HG03521 (cell line): ENCODE measurements at regions not wholly inside any gene's neighbourhood (a gene's known extent, or its start where the extent isn't known, plus 50 kb on each side); places are given as distances from the start of the nearest gene placed in this dataset.
"Not testable (repeated sequence)": the region's sequence is repeated elsewhere in the genome, so short reads cannot be mapped to it uniquely, and the experiment has no call there.

Experiments
- ATAC-seq: cut with Tn5 transposase; IDR thresholded peaks from one replicate; pipeline ENCODE4 v1.9.1; 2021; ENCODE audit warnings: mild to moderate bottlenecking, moderate library complexity; ENCODE audit not compliant: unreplicated experiment

DNA sequence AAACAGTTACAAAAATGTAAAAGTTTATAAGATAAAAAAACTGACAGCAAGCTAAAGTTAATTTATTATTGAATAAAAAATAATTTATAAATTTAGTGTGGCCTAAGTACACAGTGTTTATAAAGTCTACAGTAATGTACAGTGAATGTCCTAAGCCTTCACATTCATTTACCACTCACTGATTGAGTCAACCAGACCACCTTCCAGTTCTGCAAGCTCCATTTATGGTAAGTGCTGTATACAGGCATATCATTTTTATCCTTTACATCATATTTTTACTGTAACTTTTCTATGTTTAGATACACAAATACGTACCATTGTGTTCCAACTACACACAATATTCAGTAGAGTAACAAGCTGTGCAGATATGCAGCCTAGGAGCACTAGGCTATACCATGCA lies 184.2 kb upstream of the LRATD1 start:
- no peak for ATAC-seq

DNA sequence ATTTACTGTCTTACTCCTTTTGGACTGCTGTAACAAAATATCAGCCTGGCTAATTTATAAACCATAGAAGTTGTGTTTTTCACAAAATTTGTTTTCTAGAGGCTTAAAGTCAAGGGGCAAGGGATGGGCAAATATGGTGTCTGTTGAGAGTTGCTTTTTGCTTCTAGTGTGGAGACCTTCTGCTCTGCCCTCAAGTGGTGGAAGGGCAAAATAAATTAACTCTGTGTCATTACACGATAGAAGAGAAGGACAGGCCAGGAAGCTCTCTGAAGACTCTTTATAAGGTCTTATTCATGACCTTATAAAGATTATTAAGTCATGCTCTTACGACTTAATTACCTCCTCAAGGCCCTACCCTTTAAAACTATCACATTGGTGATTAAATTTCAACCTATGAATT lies 181.2 kb upstream of the LRATD1 start:
- no peak for ATAC-seq

DNA sequence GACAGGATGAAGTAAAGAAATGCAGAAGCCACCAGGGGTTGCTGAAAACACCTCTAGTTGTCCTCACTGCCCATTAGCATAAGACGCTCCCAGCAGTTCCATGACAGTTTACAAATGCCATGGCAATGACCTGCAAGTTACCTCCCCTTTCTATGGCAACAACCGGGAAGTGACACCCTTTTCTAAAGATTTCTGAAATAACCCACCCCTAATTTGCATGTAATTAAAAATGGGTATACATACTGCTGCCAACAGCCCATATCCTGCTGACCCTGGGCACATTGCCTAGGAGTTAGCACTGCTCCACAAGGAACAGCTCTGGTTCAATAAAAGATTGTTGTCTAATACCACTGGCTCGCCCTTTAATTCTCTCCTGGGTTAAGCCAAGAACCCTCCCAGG lies 178.3 kb upstream of the LRATD1 start:
- no peak for ATAC-seq

DNA sequence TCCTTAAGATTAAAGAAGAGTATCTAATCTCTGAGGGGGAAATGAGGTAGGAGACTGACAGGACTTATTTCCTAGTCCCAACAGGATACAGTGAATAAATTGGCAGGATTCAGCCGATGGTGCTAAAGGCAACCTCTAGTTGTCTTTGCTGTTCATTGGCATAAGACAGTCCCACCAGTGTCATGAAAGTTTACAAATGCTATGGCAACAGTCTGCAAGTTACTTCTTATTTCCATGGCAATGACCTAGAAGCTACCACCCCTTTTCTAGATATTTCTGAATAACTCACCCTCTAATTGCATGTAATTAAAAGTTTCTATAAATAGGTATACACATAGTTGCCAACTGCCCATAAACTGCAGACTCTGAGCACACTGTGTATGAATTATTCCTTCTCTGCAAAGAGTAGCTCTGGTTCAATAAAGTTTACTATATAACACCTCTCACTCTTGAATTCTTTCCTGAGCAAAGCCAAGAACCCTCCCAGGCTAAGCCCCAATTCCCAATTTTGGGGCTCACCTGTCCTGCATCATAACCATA lies 172.7 kb upstream of the LRATD1 start:
- no peak for ATAC-seq

DNA sequence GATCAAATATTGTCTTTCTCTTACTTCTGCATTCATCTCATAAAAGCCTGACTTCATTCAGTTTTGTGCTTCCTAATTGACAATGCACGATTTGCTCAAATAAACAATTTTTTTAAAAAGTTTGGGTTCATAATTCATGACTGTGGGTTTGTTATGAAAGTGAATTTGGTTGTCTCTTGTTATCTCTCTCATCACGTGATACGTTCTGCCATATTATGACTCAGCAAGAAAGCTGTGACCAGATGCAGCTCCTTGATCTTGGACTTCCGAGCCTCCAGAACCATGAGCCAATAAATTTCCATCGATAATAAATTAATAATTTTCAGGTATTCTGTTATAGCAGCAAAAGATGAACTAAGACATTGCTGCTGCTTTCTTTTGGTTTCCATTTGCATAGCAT lies 156.5 kb upstream of the LRATD1 start:
- no peak for ATAC-seq

DNA sequence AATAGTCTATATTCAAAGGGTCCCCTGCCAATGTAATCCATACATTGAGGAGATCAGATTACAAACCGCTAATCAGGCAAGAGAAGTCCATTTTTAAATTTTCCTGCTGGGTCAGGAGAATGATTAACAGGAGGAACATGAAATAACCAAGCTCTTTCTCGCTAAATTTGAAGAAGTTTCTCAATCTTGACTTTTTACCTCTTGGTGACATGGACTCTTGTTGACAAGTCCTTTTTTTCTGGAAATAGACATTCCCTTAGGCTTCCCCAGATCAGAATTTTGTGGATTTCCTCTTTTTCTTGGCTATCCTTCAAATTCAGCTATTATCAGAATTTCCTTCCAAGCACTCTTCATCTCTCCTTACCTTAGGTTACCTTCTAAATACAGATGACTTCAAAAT lies 153.0 kb upstream of the LRATD1 start:
- ATAC-seq = no peak

DNA sequence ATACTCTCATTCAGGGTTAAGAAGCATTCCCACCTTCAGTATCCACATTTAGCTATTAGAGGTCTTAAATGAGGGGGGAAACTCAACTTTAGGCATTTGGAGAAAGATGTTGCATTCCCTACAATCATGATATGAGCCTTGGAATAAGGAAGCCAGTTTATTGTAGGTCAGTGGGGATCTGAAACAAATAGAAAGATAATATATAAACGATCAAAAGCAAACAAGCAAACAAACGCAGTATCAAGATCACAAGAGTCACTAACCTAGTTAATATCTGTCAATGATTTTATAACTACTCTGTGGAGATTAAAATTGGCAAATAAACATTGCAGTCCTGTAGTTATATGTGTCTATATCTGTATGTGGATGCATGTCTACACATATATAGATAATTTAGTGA lies 152.4 kb upstream of the LRATD1 start:
- ATAC-seq = no peak

DNA sequence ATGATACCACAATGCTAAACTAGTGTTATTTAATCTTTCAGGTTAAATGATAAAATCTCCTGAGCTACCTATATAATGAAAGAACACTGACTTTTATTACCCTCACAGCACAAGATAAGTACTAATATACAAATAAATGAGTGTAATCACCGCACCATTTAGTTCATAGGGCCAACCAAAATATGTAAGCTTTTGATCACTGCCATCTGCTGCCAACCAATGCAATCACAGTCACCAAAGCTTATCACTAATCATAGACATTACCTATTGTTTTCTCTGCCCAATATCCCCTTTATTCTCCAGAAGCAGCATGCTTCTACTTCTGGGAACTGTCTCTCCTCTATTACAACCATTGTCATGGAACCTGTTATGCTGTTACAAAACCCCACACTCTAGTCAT lies 151.6 kb upstream of the LRATD1 start:
- no peak for ATAC-seq

DNA sequence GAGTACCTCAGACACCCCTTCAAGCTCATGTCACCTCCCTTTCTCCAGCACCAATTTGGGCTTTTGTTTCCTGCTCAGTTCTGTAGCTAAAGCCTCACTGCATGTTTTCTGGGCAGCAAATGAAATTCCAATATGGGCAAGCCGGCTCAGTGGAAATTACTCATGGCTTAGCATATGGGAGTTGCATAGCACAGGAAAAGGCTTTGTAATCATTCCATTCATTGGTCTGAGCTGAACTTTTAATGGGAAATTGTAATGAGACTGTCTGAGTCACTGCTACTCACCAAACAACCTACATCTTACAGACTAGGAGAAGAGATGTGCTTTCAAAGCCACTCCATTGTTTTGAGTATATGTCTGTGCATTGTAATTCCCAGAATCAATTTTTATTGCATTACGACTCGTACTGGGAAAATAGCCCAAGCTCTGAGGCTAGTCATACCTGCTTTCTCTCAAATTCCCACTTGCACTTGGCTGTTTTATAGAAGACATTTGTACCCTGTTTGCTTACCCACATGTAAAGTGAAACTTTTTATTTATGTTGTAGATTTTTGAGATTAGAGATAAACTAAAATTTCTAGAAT lies 139.5 kb upstream of the LRATD1 start:
- no peak for ATAC-seq

DNA sequence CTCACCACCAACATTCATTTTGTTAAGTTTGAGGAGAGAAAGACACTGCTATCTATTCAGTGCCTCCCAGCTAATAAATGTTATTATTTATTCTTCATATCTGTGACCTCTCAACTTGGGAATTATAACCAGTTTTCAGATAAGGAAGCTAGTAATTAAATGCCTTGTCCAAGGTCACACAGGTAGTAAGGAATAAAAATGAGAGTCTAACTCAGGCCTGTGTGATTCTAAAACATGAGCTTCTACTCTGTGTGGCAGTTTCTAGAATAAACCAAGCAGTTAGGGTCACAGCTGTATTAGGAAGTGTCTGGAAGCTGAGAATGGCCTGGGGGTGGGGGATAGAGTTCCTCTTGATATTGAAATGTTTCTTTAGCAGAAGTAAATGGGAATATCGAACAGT lies 137.8 kb upstream of the LRATD1 start:
- ATAC-seq = no peak

DNA sequence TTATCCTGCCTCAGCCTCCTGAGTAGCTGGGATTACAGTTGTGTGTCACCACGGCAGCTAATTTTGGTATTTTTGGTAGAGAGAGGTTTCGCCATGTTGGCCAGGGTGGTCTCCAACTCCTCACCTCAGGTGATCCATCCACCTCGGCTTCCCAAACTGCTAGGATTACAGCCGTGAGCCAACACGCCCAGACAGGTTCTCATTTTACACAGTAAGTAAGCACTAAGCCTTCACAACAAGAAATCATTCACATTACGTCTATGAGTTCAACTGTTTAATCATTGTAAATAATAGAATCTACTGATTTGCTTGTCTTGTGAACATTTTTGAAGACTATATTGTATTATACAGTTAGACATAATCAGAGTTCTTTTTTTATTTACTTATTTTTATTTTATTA lies 131.5 kb upstream of the LRATD1 start:
- ATAC-seq = no peak

DNA sequence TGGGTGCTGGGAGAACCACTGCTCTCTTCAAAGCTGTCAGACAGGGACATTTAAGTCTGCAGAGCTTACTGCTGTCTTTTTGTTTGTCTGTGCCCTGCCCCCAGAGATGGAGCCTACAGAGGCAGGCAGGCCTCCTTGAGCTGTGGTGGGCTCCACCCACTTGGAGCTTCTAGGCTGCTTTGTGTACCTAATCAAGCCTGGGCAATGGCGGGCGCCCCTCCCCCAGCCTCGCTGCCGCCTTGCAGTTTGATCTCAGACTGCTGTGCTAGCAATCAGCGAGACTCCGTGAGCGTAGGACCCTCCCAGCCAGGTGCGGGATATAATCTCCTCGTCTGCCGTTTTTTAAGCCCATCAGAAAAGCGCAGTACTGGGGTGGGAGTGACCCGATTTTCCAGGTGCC lies 125.6 kb upstream of the LRATD1 start:
- ATAC-seq = not testable (repeated sequence)

DNA sequence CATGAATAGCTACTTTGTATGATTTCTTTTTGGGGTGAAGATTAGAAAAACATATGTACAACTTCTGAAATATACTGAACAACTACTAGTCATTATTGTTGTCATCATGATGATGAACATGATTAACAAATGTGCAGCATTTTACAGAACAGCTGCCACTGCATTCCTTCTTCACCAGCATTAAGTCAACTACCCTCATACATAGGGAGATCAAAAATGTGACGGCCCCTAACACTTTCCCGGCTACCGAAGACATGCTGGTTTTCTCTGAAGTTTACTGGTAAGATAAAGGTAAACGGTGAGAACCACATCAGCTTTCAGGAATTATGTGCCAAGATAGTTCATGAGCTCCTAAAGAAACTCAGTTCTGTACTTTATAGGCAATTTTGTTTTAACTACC lies 121.0 kb upstream of the LRATD1 start:
- ATAC-seq = no peak

DNA sequence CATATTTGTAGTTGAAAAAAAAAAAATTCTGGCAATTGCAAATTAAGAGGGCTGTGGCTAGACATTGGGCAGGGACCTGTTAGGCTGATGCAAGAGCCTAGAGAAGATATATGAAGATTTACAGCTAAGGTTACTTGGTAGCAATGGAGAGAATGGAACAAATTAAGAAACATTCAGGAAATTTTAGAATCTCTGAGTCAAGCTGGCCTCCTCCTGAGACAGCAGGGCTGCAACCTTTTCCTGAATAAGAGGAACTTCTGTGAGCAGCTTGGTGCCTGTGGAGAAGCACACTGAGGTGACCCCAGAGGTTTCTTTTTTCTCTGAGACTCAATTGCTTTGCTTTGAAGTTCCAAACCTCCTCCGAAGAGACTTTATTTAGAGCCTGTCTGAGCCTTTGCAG lies 118.6 kb upstream of the LRATD1 start:
- ATAC-seq = no peak

DNA sequence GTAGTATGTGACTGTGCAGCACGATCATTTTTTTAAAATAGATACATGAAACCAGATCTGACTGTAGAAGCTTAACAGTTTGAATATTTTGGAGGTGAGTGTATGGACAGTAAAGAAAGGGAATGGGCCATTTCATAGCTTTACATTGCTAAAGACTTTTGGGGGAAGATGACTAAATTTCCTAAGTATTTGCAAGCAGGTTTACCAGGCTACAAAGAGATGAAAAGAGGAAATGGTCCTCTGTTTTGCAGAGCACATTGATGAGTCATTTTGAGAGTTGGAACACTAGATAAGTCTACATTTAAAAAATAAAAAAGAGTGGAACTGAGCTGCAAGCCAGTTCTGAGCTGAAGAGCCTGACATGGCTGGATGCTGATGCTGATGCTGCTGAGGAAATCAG lies 115.7 kb upstream of the LRATD1 start:
- no peak for ATAC-seq

DNA sequence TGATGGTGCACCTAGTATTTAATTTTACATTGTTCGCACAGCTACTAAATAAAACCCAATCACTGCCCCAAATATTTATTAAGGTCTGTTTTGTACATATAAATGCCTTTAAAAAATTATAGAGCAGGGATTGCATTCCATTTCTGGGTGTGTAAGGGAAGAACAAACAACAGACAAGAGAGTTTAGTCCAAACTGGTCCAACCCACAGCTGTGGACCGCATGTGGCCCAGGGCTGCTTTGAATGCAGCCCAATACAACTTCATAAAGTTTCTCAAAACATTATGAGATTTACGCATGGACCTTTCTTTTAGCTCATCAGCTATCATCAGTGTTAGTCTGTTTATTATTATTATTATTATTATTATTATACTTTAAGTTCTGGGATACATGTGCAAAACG lies 114.8 kb upstream of the LRATD1 start:
- no peak for ATAC-seq

DNA sequence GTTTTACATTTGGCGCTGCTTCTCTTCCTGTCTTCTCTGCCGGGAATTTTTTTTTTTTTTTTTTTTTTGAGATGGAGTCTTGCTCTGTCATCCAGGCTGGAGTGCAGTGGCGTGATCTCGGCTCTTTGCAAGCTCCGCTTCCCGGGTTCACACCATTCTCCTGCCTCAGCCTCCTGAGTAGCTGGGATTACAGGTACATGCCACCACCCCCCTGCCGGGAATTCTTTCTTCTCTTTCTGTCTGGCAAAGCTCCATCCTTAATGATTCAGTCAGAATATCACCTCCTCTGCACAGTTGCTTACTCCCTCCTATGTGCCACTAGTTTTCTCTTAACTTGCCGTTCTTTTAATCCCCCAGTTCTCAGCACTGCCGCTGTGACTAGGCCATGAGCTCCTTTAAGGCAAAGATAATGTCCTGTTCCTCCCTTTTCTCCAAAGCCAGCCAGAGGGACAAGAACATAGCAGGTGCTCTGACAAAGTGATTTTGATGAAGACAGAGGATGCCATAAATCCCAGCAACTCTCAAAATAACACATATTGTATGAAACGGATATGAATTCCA lies 112.1 kb upstream of the LRATD1 start:
- no peak for ATAC-seq

DNA sequence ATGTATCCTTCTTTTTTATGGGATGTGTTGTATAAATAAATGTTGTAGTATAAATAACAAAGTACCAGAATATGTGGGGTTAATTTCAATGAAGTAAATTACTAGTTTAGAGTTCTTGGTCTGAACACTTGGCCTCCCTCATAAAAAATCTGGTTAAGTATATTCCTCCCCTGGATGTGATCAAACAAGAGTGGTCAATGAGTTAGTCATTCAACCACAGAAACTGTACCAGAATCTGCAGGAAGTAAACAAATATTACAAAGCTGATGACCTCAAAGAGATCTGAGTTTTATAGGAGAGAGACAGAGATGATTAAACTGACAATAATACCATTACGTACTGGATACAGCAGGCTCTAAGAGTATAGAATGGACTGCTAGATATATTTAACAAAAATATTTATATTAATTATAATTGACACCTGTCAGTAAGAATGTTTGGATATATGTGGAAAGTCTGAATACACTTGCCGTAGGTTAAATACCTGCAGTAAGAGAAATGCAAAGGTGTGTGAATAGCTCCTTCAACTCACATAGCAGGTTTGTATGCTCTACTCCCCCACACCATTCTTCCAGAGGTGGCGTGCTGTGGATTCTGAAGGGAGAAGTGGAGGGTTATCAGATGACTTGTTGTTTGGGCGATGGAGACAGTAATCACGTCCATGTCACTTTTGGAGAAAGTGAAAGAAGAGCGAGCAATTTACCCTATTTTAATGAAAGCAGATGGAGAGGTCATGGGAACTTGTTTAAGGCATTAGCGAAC lies 108.3 kb upstream of the LRATD1 start:
- no peak for ATAC-seq

DNA sequence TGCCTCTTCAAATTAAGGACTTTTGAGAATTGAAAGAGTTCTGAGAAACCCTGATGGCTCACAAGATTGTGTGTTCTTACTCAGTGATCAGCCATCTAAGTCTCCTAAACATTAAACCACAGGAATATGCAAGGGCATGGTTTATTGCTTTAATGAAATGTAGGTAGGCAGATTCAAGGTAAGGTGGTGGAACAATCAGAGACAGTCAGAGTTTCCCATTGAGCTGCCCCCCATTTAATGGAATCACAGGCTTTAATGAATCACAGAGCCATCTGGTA lies 107.8 kb upstream of the LRATD1 start:
- ATAC-seq = no peak

DNA sequence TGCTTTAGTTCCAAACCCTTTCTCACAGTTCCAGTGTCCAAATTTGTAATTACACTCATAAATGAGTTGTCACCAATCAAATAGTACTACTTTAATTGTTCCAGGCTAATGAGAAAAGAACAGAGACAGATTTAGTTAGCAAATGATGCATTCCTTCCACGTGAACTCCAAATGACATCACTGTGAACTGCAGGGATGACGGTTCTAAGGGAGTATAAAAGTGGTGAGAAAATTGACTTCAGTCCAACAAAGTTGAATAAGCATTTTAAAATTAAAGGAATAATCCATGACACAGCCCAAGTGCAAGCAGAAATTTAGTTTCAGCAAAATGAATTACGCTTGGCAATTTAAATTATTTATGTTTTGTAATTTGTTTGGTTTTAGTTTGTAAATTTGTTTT lies 102.0 kb upstream of the LRATD1 start:
- no peak for ATAC-seq

DNA sequence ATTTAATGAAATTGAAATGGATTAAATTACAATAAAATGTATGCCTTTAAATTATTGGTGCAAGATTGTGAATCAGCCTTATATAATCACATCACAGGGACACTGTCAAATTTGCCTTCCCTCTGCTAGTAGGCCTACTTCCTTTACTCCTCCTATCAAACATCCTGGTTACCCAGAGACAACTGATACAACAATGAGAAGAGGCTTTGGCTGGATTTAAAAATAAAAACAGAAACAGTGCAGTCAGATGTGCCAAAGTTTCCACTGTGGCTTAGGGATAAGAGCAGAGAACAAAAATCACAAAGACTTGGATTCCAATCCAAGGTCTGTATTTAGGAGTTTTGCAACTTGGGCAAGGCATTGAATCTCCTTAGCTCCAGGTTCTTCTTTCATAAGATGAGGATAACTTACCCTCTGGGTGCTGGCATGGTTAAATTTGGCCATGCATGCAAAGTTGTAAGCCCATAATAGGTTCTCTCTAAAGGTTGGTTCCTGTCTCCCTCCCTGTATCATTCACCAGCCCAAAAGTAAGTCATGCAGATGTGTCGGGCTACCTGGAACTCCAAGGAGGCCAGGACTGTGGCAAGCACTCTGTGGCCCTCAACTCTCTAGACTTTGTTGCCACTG lies 99.3 kb upstream of the LRATD1 start:
- no peak for ATAC-seq

DNA sequence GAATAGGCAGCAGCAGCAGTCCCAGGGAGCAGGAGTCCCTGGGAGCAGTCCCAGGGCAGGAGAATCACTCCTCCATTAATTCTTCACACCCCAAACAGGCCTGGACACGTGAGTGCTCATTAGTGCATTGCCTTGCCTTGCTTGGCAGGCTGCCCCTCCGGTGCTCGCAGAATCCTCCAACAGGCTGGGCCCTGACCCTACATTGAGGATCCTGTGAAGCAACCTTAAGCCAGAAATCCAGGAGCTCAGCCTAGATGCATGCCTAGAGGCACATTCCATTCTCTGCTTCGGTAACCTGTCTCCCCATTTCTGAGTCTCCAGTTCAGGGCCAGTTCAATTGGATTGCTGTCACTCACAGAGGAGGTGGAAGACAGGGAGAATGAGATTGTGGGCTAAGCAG lies 97.4 kb upstream of the LRATD1 start:
- no peak for ATAC-seq
